HepG2 (cell line): ENCODE measurements at regions not wholly inside any gene's neighbourhood (a gene's known extent, or its start where the extent isn't known, plus 50 kb on each side); places are given as distances from the start of the nearest gene placed in this dataset.

Experiments used
- CC2D1A ChIP-seq: sonication (generic); formaldehyde crosslinking; IDR thresholded peaks from 2 replicates; pipeline ENCODE4 v1.8.1; 2023; ENCODE audit warnings: mild to moderate bottlenecking, missing genetic modification reagents
- CEBPB ChIP-seq: IDR thresholded peaks from 2 replicates; pipeline ENCODE4 v1.6.1; 2011; ENCODE audit warnings: low read depth, low read length, improper control_type of control experiment, borderline replicate concordance
- EP300 ChIP-seq, 3 experiments: sonication (generic) in 1 of 3; formaldehyde crosslinking in 1 of 3; IDR thresholded peaks; 2 replicates each; pipeline versions ENCODE4 v1.5.1 to v1.6.1; 2011 to 2020; ENCODE audit warnings: low read depth in 2 of 3, low read length in 2 of 3, borderline replicate concordance in 1 of 3, improper control_type of control experiment in 1 of 3, mild to moderate bottlenecking in 1 of 3, missing genetic modification reagents in 1 of 3, moderate library complexity in 1 of 3
- ETS1 ChIP-seq: sonication (generic); formaldehyde crosslinking; IDR thresholded peaks from 2 replicates; pipeline ENCODE4 v1.4.0; 2020; ENCODE audit warnings: missing genetic modification reagents
- GABPA ChIP-seq, 2 experiments: IDR thresholded peaks; 2 replicates each; pipeline ENCODE4 v1.6.1; 2011 to 2016; ENCODE audit warnings: low read depth in 2 of 2, low read length in 1 of 2, missing biosample characterization in 1 of 2, missing genetic modification characterization in 1 of 2
- MTA1 ChIP-seq: sonication (generic); formaldehyde crosslinking; IDR thresholded peaks from 2 replicates; pipeline ENCODE4 v1.4.0; 2020; ENCODE audit warnings: missing genetic modification reagents, mild to moderate bottlenecking, borderline replicate concordance
- RAD51 ChIP-seq: fragments of 450-650 bp; IDR thresholded peaks from 2 replicates; pipeline ENCODE4 v1.6.1; 2016; ENCODE audit warnings: borderline replicate concordance
- TAF1 ChIP-seq: sonication (generic); formaldehyde crosslinking; IDR thresholded peaks from 2 replicates; pipeline ENCODE4 v1.4.0; 2020; ENCODE audit warnings: missing genetic modification reagents
- ZFP36L2 ChIP-seq: sonication (generic); formaldehyde crosslinking; IDR thresholded peaks from 2 replicates; pipeline ENCODE4 v1.4.0; 2020; ENCODE audit warnings: missing genetic modification reagents
- ZNF124 ChIP-seq: sonication (generic); formaldehyde crosslinking; IDR thresholded peaks from 2 replicates; pipeline ENCODE4 v1.4.0; 2020; ENCODE audit warnings: missing genetic modification reagents
- ZNF17 ChIP-seq: sonication (generic); formaldehyde crosslinking; IDR thresholded peaks from 2 replicates; pipeline ENCODE4 v1.5.0; 2020; ENCODE audit warnings: mild to moderate bottlenecking, missing genetic modification reagents
- ZNF274 ChIP-seq: sonication (generic); formaldehyde crosslinking; IDR thresholded peaks from 2 replicates; pipeline ENCODE4 v1.5.1; 2020; ENCODE audit warnings: mild to moderate bottlenecking, missing genetic modification reagents
- ZNF776 ChIP-seq: sonication (generic); formaldehyde crosslinking; IDR thresholded peaks from 2 replicates; pipeline ENCODE4 v1.4.0; 2020; ENCODE audit warnings: mild to moderate bottlenecking, missing genetic modification reagents
- TF ChIP-seq, protein P1 (sequence below): IDR thresholded peaks from 2 replicates; pipeline ENCODE4 v1.6.1; 2016; ENCODE audit warnings: control low read depth

DNA sequence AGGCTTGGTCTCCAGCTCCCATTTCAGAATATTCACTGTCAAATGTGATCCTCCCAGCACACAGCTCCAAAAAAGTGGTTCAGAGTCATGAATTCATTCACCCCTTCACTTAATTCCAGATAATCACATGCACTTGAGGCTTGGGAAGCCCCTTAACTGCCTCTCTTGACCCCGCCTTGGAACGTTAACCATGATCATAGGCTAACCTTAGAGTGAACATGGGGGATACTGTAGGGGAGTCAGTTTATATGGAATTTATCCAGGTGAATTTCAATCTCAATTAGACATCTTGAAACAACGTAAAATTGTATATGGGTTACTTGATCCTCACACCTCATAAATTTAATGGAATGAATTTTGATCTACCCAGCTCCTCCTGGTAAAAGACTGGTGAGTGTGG lies 346.8 kb upstream of the ARID1B start:
- no peak for TF ChIP-seq EP300 (IDR thresholded peaks at IDR 0.05; ENCODE audit: low read depth in 2 of 2, low read length in 2 of 2)
- TF ChIP-seq EP300 (CRISPR knock-in tag; IDR thresholded peaks at IDR 0.05; ENCODE audit: borderline replicate concordance): no peak
- no peak for TF ChIP-seq ZNF274 (CRISPR knock-in tag)
- TF ChIP-seq ETS1 (CRISPR knock-in tag): no peak
- TF ChIP-seq RAD51: no peak
- TF ChIP-seq CC2D1A (CRISPR knock-in tag): no peak
- TF ChIP-seq ZFP36L2 (CRISPR knock-in tag): no peak
- TF ChIP-seq ZNF776 (CRISPR knock-in tag): no peak
- TF ChIP-seq CEBPB: no peak
- no peak for TF ChIP-seq ZNF124
- no peak for TF ChIP-seq GABPA (IDR thresholded peaks at IDR 0.05; ENCODE audit: low read depth, low read length)
- no peak for TF ChIP-seq GABPA (CRISPR knock-in tag; IDR thresholded peaks at IDR 0.05; ENCODE audit: low read depth)
- no peak for TF ChIP-seq MTA1 (CRISPR knock-in tag)
- TF ChIP-seq, protein P1, sequence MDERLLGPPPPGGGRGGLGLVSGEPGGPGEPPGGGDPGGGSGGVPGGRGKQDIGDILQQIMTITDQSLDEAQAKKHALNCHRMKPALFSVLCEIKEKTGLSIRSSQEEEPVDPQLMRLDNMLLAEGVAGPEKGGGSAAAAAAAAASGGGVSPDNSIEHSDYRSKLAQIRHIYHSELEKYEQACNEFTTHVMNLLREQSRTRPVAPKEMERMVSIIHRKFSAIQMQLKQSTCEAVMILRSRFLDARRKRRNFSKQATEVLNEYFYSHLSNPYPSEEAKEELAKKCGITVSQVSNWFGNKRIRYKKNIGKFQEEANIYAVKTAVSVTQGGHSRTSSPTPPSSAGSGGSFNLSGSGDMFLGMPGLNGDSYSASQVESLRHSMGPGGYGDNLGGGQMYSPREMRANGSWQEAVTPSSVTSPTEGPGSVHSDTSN (CRISPR knock-in tag): no peak
- no peak for TF ChIP-seq TAF1 (CRISPR knock-in tag)
- no peak for TF ChIP-seq ZNF17 (CRISPR knock-in tag)
